ENCODE measurements at regions not wholly inside any gene's neighbourhood (a gene's known extent, or its start where the extent isn't known, plus 50 kb on each side); places are given as distances from the start of the nearest gene placed in this dataset.
"Not testable (repeated sequence)": the region's sequence is repeated elsewhere in the genome, so short reads cannot be mapped to it uniquely, and the experiment has no call there.

- TF ChIP-seq CTCF (conservative IDR thresholded peaks at IDR 0.05; ENCODE audit: low read depth, low read length): no peak
- no peak for DNase-seq (ENCODE audit: low read depth)
- H3K4me3 ChIP-seq (ENCODE audit: low read depth, low read length): no peak overlapping the region
These were observed 187.6 kb downstream of the ASB1 start for GRCh38 chr2:238614376-238614775.

GRCh38 chr2:238615187-238615586 is 188.5 kb downstream of the ASB1 start:
- DNase-seq (ENCODE audit: low read depth): no peak
- no peak overlapping the region for H3K4me3 ChIP-seq (ENCODE audit: low read depth, low read length)
- TF ChIP-seq CTCF (conservative IDR thresholded peaks at IDR 0.05; ENCODE audit: low read depth, low read length): no peak

- H3K4me3 ChIP-seq (ENCODE audit: low read depth, low read length): no peak overlapping the region
- no peak for DNase-seq (ENCODE audit: low read depth)
- TF ChIP-seq CTCF (conservative IDR thresholded peaks at IDR 0.05; ENCODE audit: low read depth, low read length): no peak
These were observed 190.0 kb downstream of the ASB1 start for GRCh38 chr2:238616681-238617080.

GRCh38 chr2:238618494-238619283 is 192.0 kb downstream of the ASB1 start:
- DNase-seq (ENCODE audit: low read depth): peak; percentile 5
- TF ChIP-seq CTCF (conservative IDR thresholded peaks at IDR 0.05; ENCODE audit: low read depth, low read length): peak; percentile 3
- H3K4me3 ChIP-seq (ENCODE audit: low read depth, low read length): not testable (repeated sequence)

GRCh38 chr2:238627899-238628298 is 201.2 kb downstream of the ASB1 start:
- H3K4me3 ChIP-seq (ENCODE audit: low read depth, low read length): no peak overlapping the region
- TF ChIP-seq CTCF (conservative IDR thresholded peaks at IDR 0.05; ENCODE audit: low read depth, low read length): no peak
- DNase-seq (ENCODE audit: low read depth): no peak

GRCh38 chr2:238629064-238629463 is 202.3 kb downstream of the ASB1 start:
- DNase-seq (ENCODE audit: low read depth): no peak
- no peak for TF ChIP-seq CTCF (conservative IDR thresholded peaks at IDR 0.05; ENCODE audit: low read depth, low read length)

More at GRCh38 chr2:238629064-238629463, 202.3 kb downstream of the ASB1 start:
- H3K4me3 ChIP-seq (ENCODE audit: low read depth, low read length): no peak overlapping the region
